Endodermal cell (in vitro differentiated cells): ENCODE measurements at regions not wholly inside any gene's neighbourhood (a gene's known extent, or its start where the extent isn't known, plus 50 kb on each side); places are given as distances from the start of the nearest gene placed in this dataset.

Experiments
- DNase-seq: peaks from one replicate; pipeline ENCODE4 v3.0.0-alpha.2; 2017
- H3K27ac ChIP-seq: 2 replicates; pipeline ENCODE4 v1.5.1; 2013; ENCODE audit warnings: mild to moderate bottlenecking, low read depth, low read length, moderate library complexity
- H3K27me3 ChIP-seq: 2 replicates; pipeline ENCODE4 v1.6.1; 2013; ENCODE audit warnings: mild to moderate bottlenecking, low read length, moderate library complexity; ENCODE audit not compliant: insufficient read depth, control insufficient read depth, poor library complexity, severe bottlenecking
- H3K36me3 ChIP-seq: 2 replicates; pipeline ENCODE4 v1.7.0; 2013; ENCODE audit warnings: mild to moderate bottlenecking, low read length, moderate library complexity; ENCODE audit not compliant: control insufficient read depth, insufficient read depth
- H3K4me1 ChIP-seq: one replicate; pipeline ENCODE4 v1.7.0; 2013; ENCODE audit warnings: low read length; ENCODE audit not compliant: control insufficient read depth, insufficient read depth
- H3K4me3 ChIP-seq: 2 replicates; pipeline ENCODE4 v1.5.1; 2013; ENCODE audit warnings: mild to moderate bottlenecking, low read length, moderate library complexity
- H3K9ac ChIP-seq: 2 replicates; pipeline ENCODE4 v1.6.1; 2013; ENCODE audit warnings: mild to moderate bottlenecking, low read length, moderate library complexity; ENCODE audit not compliant: poor library complexity, severe bottlenecking; ENCODE audit errors: extremely low read depth
- H3K9me3 ChIP-seq: 2 replicates; pipeline ENCODE4 v1.6.1; 2013; ENCODE audit warnings: mild to moderate bottlenecking, low read length, moderate library complexity; ENCODE audit not compliant: control insufficient read depth
- H3K27ac Mint-ChIP-seq: 2 replicates; pipeline ENCODE4 v1.8.0; 2020; ENCODE audit warnings: mixed read lengths
- H3K27me3 Mint-ChIP-seq: 2 replicates; pipeline ENCODE4 v1.8.0; 2021; ENCODE audit warnings: mild to moderate bottlenecking, mixed read lengths; ENCODE audit not compliant: insufficient read depth
- H3K36me3 Mint-ChIP-seq: 2 replicates; pipeline ENCODE4 v1.8.0; 2020; ENCODE audit warnings: low read depth, mixed read lengths
- H3K4me1 Mint-ChIP-seq: 2 replicates; pipeline ENCODE4 v1.8.0; 2020; ENCODE audit warnings: mixed read lengths
- H3K4me3 Mint-ChIP-seq: 2 replicates; pipeline ENCODE4 v1.8.0; 2020; ENCODE audit warnings: mild to moderate bottlenecking, moderate library complexity, mixed read lengths
- H3K9me3 Mint-ChIP-seq: 2 replicates; pipeline ENCODE4 v1.8.0; 2020; ENCODE audit warnings: mild to moderate bottlenecking, mixed read lengths
- CTCF ChIP-seq: fragments of 200-600 bp; sonication (generic); conservative IDR thresholded peaks from 2 replicates; pipeline ENCODE4 v1.5.0; 2021; ENCODE audit warnings: antibody characterized with exemption, mild to moderate bottlenecking
- WGBS, 2 experiments: methylation state at CpG; one replicate each; pipeline versions ENCODE4 v1.1.5 to v1.1.7; 2013; ENCODE audit warnings: missing lambda C conversion rate in 2 of 2, mixed read lengths in 1 of 2; ENCODE audit not compliant: insufficient coverage in 1 of 2, insufficient read length in 1 of 2; 5-methylcytosine and 5-hydroxymethylcytosine counted together

- no peaks in the 10 kb centered on the region for H3K36me3 Mint-ChIP-seq
- no peaks in the 10 kb centered on the region for H3K27me3 Mint-ChIP-seq
- no peak overlapping the region for H3K4me3 ChIP-seq
Observed at GRCh38 chr12:114926341-114926740, 242.4 kb upstream of the TBX3 start.

GRCh38 chr12:114924946-114925475, 241.0 kb upstream of the TBX3 start:
- DNase-seq: no peak
- Mint-ChIP-seq H3K36me3 (no peaks in the 10 kb centered on the region), H3K27ac (no peak overlapping the region), H3K27me3 (no peaks in the 10 kb centered on the region), H3K4me3 (no peak overlapping the region), H3K9me3 (peaks cover 9% of the 10 kb centered on the region), H3K4me1 (no peaks in the 10 kb centered on the region)
- TF ChIP-seq CTCF: no peak
- no peak overlapping the region for H3K4me3 ChIP-seq
- no peaks in the 10 kb centered on the region for H3K27me3 ChIP-seq
- no peak overlapping the region for H3K27ac ChIP-seq
- H3K9me3 ChIP-seq: no peaks in the 10 kb centered on the region
- no peaks in the 10 kb centered on the region for H3K4me1 ChIP-seq
- H3K36me3 ChIP-seq: no peaks in the 10 kb centered on the region
- H3K9ac ChIP-seq: no peak overlapping the region
- WGBS, 2 experiments: 86 to 96% methylated on average over 1 to 4 of the region's 4 CpGs

More at GRCh38 chr12:114926341-114926740, 242.4 kb upstream of the TBX3 start:
- Histone ChIP-seq H3K27me3 (no peaks in the 10 kb centered on the region), H3K9me3 (peaks cover 8% of the 10 kb centered on the region), H3K36me3 (no peaks in the 10 kb centered on the region), H3K9ac (no peak overlapping the region), H3K27ac (no peak overlapping the region), H3K4me1 (no peaks in the 10 kb centered on the region)
- Mint-ChIP-seq H3K4me3 (no peak overlapping the region), H3K27ac (no peak overlapping the region), H3K9me3 (peaks cover 22% of the 10 kb centered on the region), H3K4me1 (no peaks in the 10 kb centered on the region)
- DNase-seq: peak; percentile 37
- WGBS, 2 experiments: 92 to 100% methylated on average over 1 to 6 of the region's 6 CpGs
- no peak for TF ChIP-seq CTCF

- no peaks in the 10 kb centered on the region for H3K36me3 ChIP-seq
- no peak overlapping the region for H3K9ac ChIP-seq
- no peaks in the 10 kb centered on the region for H3K27me3 ChIP-seq
- no peak overlapping the region for H3K27ac ChIP-seq
- peak; percentile 22 for DNase-seq
- no peak for TF ChIP-seq CTCF
- no peaks in the 10 kb centered on the region for H3K9me3 ChIP-seq
- Mint-ChIP-seq H3K36me3 (no peaks in the 10 kb centered on the region), H3K27me3 (peaks cover 2% of the 10 kb centered on the region), H3K4me1 (peaks cover 4% of the 10 kb centered on the region), H3K27ac (no peak overlapping the region), H3K9me3 (peaks cover 15% of the 10 kb centered on the region), H3K4me3 (no peak overlapping the region)
- H3K4me3 ChIP-seq: no peak overlapping the region
- peaks cover 3% of the 10 kb centered on the region for H3K4me1 ChIP-seq
- 92% methylated on average over 1 of the region's 1 CpG; no CpG with 5 or more reads in 1 of the 2 experiments for WGBS, 2 experiments
Observed at GRCh38 chr12:114921781-114922180, 237.8 kb upstream of the TBX3 start.
